ENCODE measurements at regions not wholly inside any gene's neighbourhood (a gene's known extent, or its start where the extent isn't known, plus 50 kb on each side); places are given as distances from the start of the nearest gene placed in this dataset.
A peak's percentile ranks its signal among the peaks of the same experiment; 100 is the strongest.

GRCh38 chr20:6421321-6422248, 298.8 kb upstream of the FERMT1 start:
- no peak for DNase-seq (ENCODE audit: low read depth)

GRCh38 chr20:6420336-6420735, 297.5 kb upstream of the FERMT1 start:
- peak; percentile 7 for DNase-seq (ENCODE audit: low read depth)

GRCh38 chr20:6418732-6419131, 295.9 kb upstream of the FERMT1 start:
- no peak for DNase-seq (ENCODE audit: low read depth)

GRCh38 chr20:6416371-6416770, 293.5 kb upstream of the FERMT1 start:
- DNase-seq (ENCODE audit: low read depth) = no peak

- no peak for DNase-seq (ENCODE audit: low read depth)
These were observed 288.8 kb upstream of the FERMT1 start for GRCh38 chr20:6411651-6412050.

GRCh38 chr20:6410721-6411120, 287.9 kb upstream of the FERMT1 start:
- DNase-seq (ENCODE audit: low read depth) = no peak

- DNase-seq (ENCODE audit: low read depth) = no peak
These were observed 284.3 kb upstream of the FERMT1 start for GRCh38 chr20:6407163-6407562.

GRCh38 chr20:6401893-6402557, 279.2 kb upstream of the FERMT1 start:
- DNase-seq (ENCODE audit: low read depth) = no peak

GRCh38 chr20:6397115-6397514, 274.3 kb upstream of the FERMT1 start:
- no peak for DNase-seq (ENCODE audit: low read depth)

- no peak for DNase-seq (ENCODE audit: low read depth)
These were observed 272.9 kb upstream of the FERMT1 start for GRCh38 chr20:6395695-6396094.

- peak; percentile 5 for DNase-seq (ENCODE audit: low read depth)
These were observed 265.9 kb upstream of the FERMT1 start for GRCh38 chr20:6388671-6389197.

GRCh38 chr20:6384956-6385486, 262.2 kb upstream of the FERMT1 start:
- no peak for DNase-seq (ENCODE audit: low read depth)

- DNase-seq (ENCODE audit: low read depth) = no peak
These were observed 261.6 kb upstream of the FERMT1 start for GRCh38 chr20:6384380-6384779.

- DNase-seq (ENCODE audit: low read depth) = no peak
These were observed 259.1 kb upstream of the FERMT1 start for GRCh38 chr20:6381887-6382286.

- DNase-seq (ENCODE audit: low read depth) = no peak
These were observed 239.4 kb upstream of the FERMT1 start for GRCh38 chr20:6362245-6362644.

- no peak for DNase-seq (ENCODE audit: low read depth)
These were observed 237.9 kb upstream of the FERMT1 start for GRCh38 chr20:6360766-6361165.

GRCh38 chr20:6355754-6356451, 233.1 kb upstream of the FERMT1 start:
- DNase-seq (ENCODE audit: low read depth) = no peak

GRCh38 chr20:6348908-6349307, 226.1 kb upstream of the FERMT1 start:
- no peak for DNase-seq (ENCODE audit: low read depth)

- DNase-seq (ENCODE audit: low read depth) = no peak
These were observed 225.1 kb upstream of the FERMT1 start for GRCh38 chr20:6347916-6348315.

- no peak for DNase-seq (ENCODE audit: low read depth)
These were observed 218.7 kb upstream of the FERMT1 start for GRCh38 chr20:6341491-6341890.

- DNase-seq (ENCODE audit: low read depth) = no peak
These were observed 216.3 kb upstream of the FERMT1 start for GRCh38 chr20:6339176-6339575.

- no peak for DNase-seq (ENCODE audit: low read depth)
These were observed 210.3 kb upstream of the FERMT1 start for GRCh38 chr20:6333110-6333509.
